H1 (cell line): ENCODE measurements at regions not wholly inside any gene's neighbourhood (a gene's known extent, or its start where the extent isn't known, plus 50 kb on each side); places are given as distances from the start of the nearest gene placed in this dataset.

Experiments
- CTCF ChIA-PET: fragments of 300-600 bp; sonication (Branson Sonifier 250); formaldehyde crosslinking; loops from one replicate; lab custom pipeline; 2021; ENCODE audit not compliant: partially characterized antibody; lab: Charles Lee
- POLR2A ChIA-PET: fragments of 300-600 bp; sonication (Branson Sonifier 250); formaldehyde crosslinking; loops from one replicate; lab custom pipeline; 2021; ENCODE audit warnings: inconsistent platforms; ENCODE audit not compliant: partially characterized antibody; lab: Charles Lee
- DNase-seq, 2 experiments: peaks; one replicate each; pipeline versions ENCODE4 v3.0.0 to v3.0.0-alpha.2; 2010 to 2022; ENCODE audit warnings: low spot score in 2 of 2, low read depth in 1 of 2, mixed read lengths in 1 of 2
- FAIRE-seq: peaks from 2 replicates; lab custom pipeline; 2011; peaks lifted over from hg19 to GRCh38; lab: Jason Lieb, UNC
- H2AFZ ChIP-seq: 2 replicates; pipeline ENCODE4 v1.8.1; 2012; ENCODE audit warnings: low read length, inconsistent platforms
- H2AK5ac ChIP-seq: 2 replicates; pipeline ENCODE4 v1.6.1; 2013; ENCODE audit warnings: low read depth, low read length
- H2BK120ac ChIP-seq: replicated peaks from 2 replicates; pipeline ENCODE3; 2013; ENCODE audit warnings: low read depth, low read length, inconsistent platforms
- H2BK12ac ChIP-seq: 2 replicates; pipeline ENCODE4 v1.6.1; 2013; ENCODE audit warnings: low read depth, low read length
- H2BK15ac ChIP-seq: 2 replicates; pipeline ENCODE4 v1.6.1; 2013; ENCODE audit warnings: low read length
- H2BK20ac ChIP-seq: 2 replicates; pipeline ENCODE4 v1.6.1; 2013; ENCODE audit warnings: low read length
- H2BK5ac ChIP-seq: 2 replicates; pipeline ENCODE4 v1.6.1; 2013; ENCODE audit warnings: low read depth, low read length
- H3K14ac ChIP-seq: 2 replicates; pipeline ENCODE4 v1.6.1; 2013; ENCODE audit warnings: inconsistent platforms; ENCODE audit not compliant: insufficient read length
- H3K18ac ChIP-seq: 2 replicates; pipeline ENCODE4 v1.6.1; 2013; ENCODE audit warnings: low read length; ENCODE audit errors: extremely low read depth
- H3K23ac ChIP-seq: 2 replicates; pipeline ENCODE4 v1.6.1; 2013; ENCODE audit warnings: inconsistent platforms; ENCODE audit not compliant: insufficient read length
- H3K23me2 ChIP-seq: 2 replicates; pipeline ENCODE4 v1.6.1; 2013; ENCODE audit warnings: low read depth, low read length
- H3K27ac ChIP-seq: 2 replicates; pipeline ENCODE4 v1.6.1; 2011; ENCODE audit warnings: low read depth, low read length, inconsistent platforms
- H3K27me3 ChIP-seq, 4 experiments: replicated peaks in 1 of 4; 1 replicate in 1 of 4; 2 replicates in 3 of 4; pipeline versions ENCODE4 v1.6.1 to v1.8.1; 2011 to 2013; ENCODE audit warnings: low read length in 3 of 4, mild to moderate bottlenecking in 3 of 4, inconsistent platforms in 2 of 4, mixed read lengths in 2 of 4, moderate library complexity in 1 of 4; ENCODE audit not compliant: control insufficient read depth in 3 of 4, insufficient read depth in 3 of 4; ENCODE audit errors: extremely low read depth in 1 of 4
- H3K36me3 ChIP-seq, 4 experiments: 2 replicates each; pipeline versions ENCODE4 v1.6.1 to v1.8.1; 2011 to 2013; ENCODE audit warnings: mild to moderate bottlenecking in 4 of 4, low read length in 3 of 4, moderate library complexity in 2 of 4, control low read depth in 1 of 4, inconsistent platforms in 1 of 4; ENCODE audit not compliant: insufficient read depth in 4 of 4, control insufficient read depth in 2 of 4
- H3K4ac ChIP-seq: replicated peaks from 2 replicates; pipeline ENCODE3; 2013; ENCODE audit warnings: low read length, low read depth, mixed read lengths, inconsistent platforms; ENCODE audit not compliant: insufficient read length
- H3K4me1 ChIP-seq, 4 experiments: replicated peaks in 1 of 4; 1 replicate in 1 of 4; 2 replicates in 3 of 4; pipeline versions ENCODE4 v1.6.1 to v1.8.1; 2011 to 2013; ENCODE audit warnings: low read length in 3 of 4, inconsistent platforms in 2 of 4, mixed read lengths in 1 of 4; ENCODE audit not compliant: insufficient read depth in 4 of 4, control insufficient read depth in 3 of 4
- H3K4me2 ChIP-seq, 2 experiments: 2 replicates each; pipeline versions ENCODE4 v1.6.1 to v1.8.1; 2011 to 2013; ENCODE audit warnings: low read depth in 2 of 2, low read length in 2 of 2, control low read depth in 1 of 2, inconsistent platforms in 1 of 2, mild to moderate bottlenecking in 1 of 2; ENCODE audit not compliant: insufficient read depth in 1 of 2
- H3K4me3 ChIP-seq, 4 experiments: fragments of 200-600, 300-600 bp in 1 of 4; sonication (generic), shearing (Covaris generic), sonication (Bioruptor Twin) in 1 of 4; 2 replicates each; pipeline versions ENCODE4 v1.5.1 to v1.8.1; 2011 to 2016; ENCODE audit warnings: low read length in 4 of 4, low read depth in 3 of 4, control low read depth in 2 of 4, inconsistent platforms in 2 of 4, mild to moderate bottlenecking in 2 of 4, mixed read lengths in 1 of 4, moderate library complexity in 1 of 4; ENCODE audit not compliant: insufficient read depth in 2 of 4; ENCODE audit errors: extremely low read depth in 1 of 4
- H3K56ac ChIP-seq: replicated peaks from 2 replicates; pipeline ENCODE3; 2013; ENCODE audit warnings: low read depth, mild to moderate bottlenecking, mixed read lengths, low read length, inconsistent platforms; ENCODE audit not compliant: insufficient read length
- H3K79me1 ChIP-seq: 2 replicates; pipeline ENCODE4 v1.6.1; 2013; ENCODE audit warnings: low read depth, low read length, control low read depth
- H3K79me2 ChIP-seq, 2 experiments: 2 replicates each; pipeline versions ENCODE4 v1.6.1 to v1.8.1; 2012 to 2013; ENCODE audit warnings: low read length in 2 of 2, mild to moderate bottlenecking in 2 of 2, inconsistent platforms in 1 of 2; ENCODE audit not compliant: insufficient read depth in 2 of 2, control insufficient read depth in 1 of 2
- H3K9ac ChIP-seq, 4 experiments: replicated peaks in 1 of 4; 1 replicate in 1 of 4; 2 replicates in 3 of 4; pipeline versions ENCODE4 v1.6.1 to v1.8.1; 2011 to 2013; ENCODE audit warnings: low read depth in 3 of 4, low read length in 3 of 4, control low read depth in 2 of 4, mild to moderate bottlenecking in 2 of 4, moderate library complexity in 2 of 4, inconsistent platforms in 1 of 4; ENCODE audit errors: extremely low read depth in 1 of 4
- H3K9me3 ChIP-seq, 2 experiments: 2 replicates each; pipeline versions ENCODE4 v1.6.1 to v1.8.1; 2012 to 2013; ENCODE audit warnings: mild to moderate bottlenecking in 2 of 2, moderate library complexity in 2 of 2, control low read depth in 1 of 2, inconsistent platforms in 1 of 2, low read depth in 1 of 2, low read length in 1 of 2, mixed read lengths in 1 of 2; ENCODE audit not compliant: insufficient read depth in 2 of 2
- H4K20me1 ChIP-seq, 2 experiments: replicated peaks in 1 of 2; 2 replicates each; pipeline versions ENCODE3 to v1.8.1; 2011 to 2013; ENCODE audit warnings: inconsistent platforms in 2 of 2, low read length in 2 of 2, mild to moderate bottlenecking in 1 of 2; ENCODE audit not compliant: insufficient read depth in 2 of 2, control insufficient read depth in 1 of 2
- H4K5ac ChIP-seq: 2 replicates; pipeline ENCODE4 v1.6.1; 2013; ENCODE audit warnings: low read length, low read depth, mixed read lengths, inconsistent platforms; ENCODE audit not compliant: insufficient read length
- H4K8ac ChIP-seq: 2 replicates; pipeline ENCODE4 v1.8.0; 2013; ENCODE audit warnings: mild to moderate bottlenecking, moderate library complexity, low read length, inconsistent platforms; ENCODE audit not compliant: insufficient read depth; ENCODE audit errors: extremely low read depth
- H4K91ac ChIP-seq: replicated peaks from 2 replicates; pipeline ENCODE3; 2013; ENCODE audit warnings: low read length, mixed read lengths, inconsistent platforms; ENCODE audit not compliant: insufficient read length
- CBX8 ChIP-seq: fragments of 300-800, 300-1000 bp; sonication (generic); IDR thresholded peaks from 2 replicates; pipeline ENCODE4 v1.7.1; 2016; ENCODE audit warnings: low read depth, low read length, borderline replicate concordance
- CEBPB ChIP-seq: IDR thresholded peaks from 2 replicates; pipeline ENCODE4 v1.6.1; 2012; ENCODE audit warnings: low read depth, low read length
- EGR1 ChIP-seq: IDR thresholded peaks from 2 replicates; pipeline ENCODE4 v1.6.1; 2011; ENCODE audit warnings: low read depth, low read length, borderline replicate concordance
- HDAC6 ChIP-seq: IDR thresholded peaks from one replicate; pipeline ENCODE4 v1.7.1; 2012; ENCODE audit warnings: low read depth, mild to moderate bottlenecking, inconsistent platforms, low read length, moderate library complexity
- NANOG ChIP-seq: IDR thresholded peaks from 2 replicates; pipeline ENCODE4 v1.6.1; 2011; ENCODE audit warnings: low read length, low read depth, mild to moderate bottlenecking, inconsistent platforms; ENCODE audit not compliant: insufficient read depth, poor library complexity, severe bottlenecking
- POLR2A ChIP-seq, 2 experiments: IDR thresholded peaks; 1 replicate in 1 of 2; 2 replicates in 1 of 2; pipeline ENCODE4 v1.6.1; 2011; ENCODE audit warnings: low read depth in 2 of 2, low read length in 2 of 2, mild to moderate bottlenecking in 2 of 2; ENCODE audit errors: control extremely low read depth in 1 of 2
- RNF2 ChIP-seq: fragments of 200-900, 300-1000 bp; sonication (generic); IDR thresholded peaks from 2 replicates; pipeline ENCODE4 v1.7.1; 2016; ENCODE audit warnings: borderline replicate concordance, low read depth, mild to moderate bottlenecking, antibody characterized with exemption, low read length; ENCODE audit not compliant: poor library complexity, severe bottlenecking; ENCODE audit errors: missing control alignments
- SUZ12 ChIP-seq: fragments of 200-600 bp; sonication (generic); IDR thresholded peaks from 2 replicates; pipeline ENCODE4 v1.6.1; 2012; ENCODE audit warnings: mild to moderate bottlenecking, inconsistent platforms, low read length, moderate library complexity, mixed read lengths
- WGBS, 2 experiments: shearing (Covaris generic) in 1 of 2; methylation state at CpG; one replicate each; pipeline versions ENCODE4 v1.1.6 to v1.1.7; 2013 to 2015; ENCODE audit warnings: low lambda C conversion rate in 2 of 2, mixed read lengths in 2 of 2, inconsistent platforms in 1 of 2, low coverage in 1 of 2, missing lambda C conversion rate in 1 of 2; ENCODE audit not compliant: insufficient replicate concordance in 2 of 2, insufficient coverage in 1 of 2, insufficient read length in 1 of 2; ENCODE audit errors: extremely low coverage in 1 of 2, missing lambda C conversion rate in 1 of 2; 5-methylcytosine and 5-hydroxymethylcytosine counted together
- TF ChIP-seq, protein P1 (sequence below), 3 experiments: IDR thresholded peaks; 1 replicate in 2 of 3; 2 replicates in 1 of 3; pipeline versions ENCODE4 v1.5.1 to v1.6.1; 2011; ENCODE audit warnings: low read length in 3 of 3, mild to moderate bottlenecking in 3 of 3, inconsistent platforms in 2 of 3, low read depth in 1 of 3, moderate library complexity in 1 of 3; ENCODE audit not compliant: insufficient read depth in 1 of 3; ENCODE audit errors: control extremely low read depth in 1 of 3
- TF ChIP-seq, protein P2 (sequence below): IDR thresholded peaks from 2 replicates; pipeline ENCODE4 v1.6.1; 2012; ENCODE audit warnings: inconsistent platforms
- TF ChIP-seq, protein P3 (sequence below): IDR thresholded peaks from 2 replicates; pipeline ENCODE4 v1.6.1; 2012; ENCODE audit warnings: inconsistent platforms

DNA sequence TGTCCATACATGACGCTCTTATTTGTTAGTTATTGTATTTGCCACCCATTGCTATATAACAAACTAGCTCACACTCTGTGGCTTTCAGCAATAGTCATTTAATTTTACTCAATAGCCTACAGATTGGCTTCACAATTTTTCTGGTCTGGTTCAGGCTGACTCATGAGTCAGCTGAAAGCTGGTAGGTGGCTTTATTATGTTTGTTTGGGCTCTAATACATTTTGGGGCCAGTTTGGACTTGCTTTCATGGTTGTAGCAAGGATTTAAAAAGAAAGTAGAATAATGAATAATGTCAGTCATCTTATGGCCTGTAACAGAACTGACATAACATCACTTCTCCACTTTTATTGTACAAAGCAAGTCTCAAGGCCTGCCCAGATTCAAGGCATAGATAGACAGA lies 338.7 kb downstream of the LRRIQ3 start:
- no peak overlapping the region for H3K56ac ChIP-seq
- ChIA-PET CTCF (no interaction called here), POLR2A (no interaction called here)
- H3K23ac ChIP-seq = no peak overlapping the region
- no peak overlapping the region for H2BK120ac ChIP-seq
- no peak overlapping the region for H4K5ac ChIP-seq
- no peaks in the 10 kb centered on the region for H3K79me1 ChIP-seq
- H3K27ac ChIP-seq = no peak overlapping the region
- no peak overlapping the region for H2BK15ac ChIP-seq
- no peaks in the 10 kb centered on the region for H3K9me3 ChIP-seq
- H3K4me3 ChIP-seq = no peak overlapping the region
- H3K27me3 ChIP-seq = no peaks in the 10 kb centered on the region
- DNase-seq (no peak), FAIRE-seq (no peak)
- H3K4me1 ChIP-seq = no peaks in the 10 kb centered on the region
- no peak overlapping the region for H2AK5ac ChIP-seq
- no peak overlapping the region for H3K9ac ChIP-seq
- H4K91ac ChIP-seq = no peak overlapping the region
- 100% methylated on average over 1 of the region's 1 CpG; no CpG with 5 or more reads in 1 of the 2 experiments for WGBS, 2 experiments
- no peaks in the 10 kb centered on the region for H3K36me3 ChIP-seq
- no peak overlapping the region for H4K8ac ChIP-seq
- H2AFZ ChIP-seq = no peak overlapping the region
- no peak overlapping the region for H3K4ac ChIP-seq
- H2BK5ac ChIP-seq = no peak overlapping the region
- no peaks in the 10 kb centered on the region for H3K23me2 ChIP-seq
- no peak overlapping the region for H3K18ac ChIP-seq
- H3K79me2 ChIP-seq = no peaks in the 10 kb centered on the region
- H4K20me1 ChIP-seq = no peaks in the 10 kb centered on the region
- no peak overlapping the region for H3K4me2 ChIP-seq
- no peak overlapping the region for H2BK12ac ChIP-seq
- H2BK20ac ChIP-seq = no peak overlapping the region
- no peak overlapping the region for H3K14ac ChIP-seq
- TF ChIP-seq CBX8 (no peak), SUZ12 (no peak), HDAC6 (no peak), EGR1 (no peak), NANOG (no peak), RNF2 (no peak), POLR2A (IDR thresholded peaks at IDR 0.05; ENCODE audit: control extremely low read depth in 1 of 2, low read depth in 2 of 2, low read length in 2 of 2) (no peak), CEBPB (no peak)
- TF ChIP-seq, protein P1, sequence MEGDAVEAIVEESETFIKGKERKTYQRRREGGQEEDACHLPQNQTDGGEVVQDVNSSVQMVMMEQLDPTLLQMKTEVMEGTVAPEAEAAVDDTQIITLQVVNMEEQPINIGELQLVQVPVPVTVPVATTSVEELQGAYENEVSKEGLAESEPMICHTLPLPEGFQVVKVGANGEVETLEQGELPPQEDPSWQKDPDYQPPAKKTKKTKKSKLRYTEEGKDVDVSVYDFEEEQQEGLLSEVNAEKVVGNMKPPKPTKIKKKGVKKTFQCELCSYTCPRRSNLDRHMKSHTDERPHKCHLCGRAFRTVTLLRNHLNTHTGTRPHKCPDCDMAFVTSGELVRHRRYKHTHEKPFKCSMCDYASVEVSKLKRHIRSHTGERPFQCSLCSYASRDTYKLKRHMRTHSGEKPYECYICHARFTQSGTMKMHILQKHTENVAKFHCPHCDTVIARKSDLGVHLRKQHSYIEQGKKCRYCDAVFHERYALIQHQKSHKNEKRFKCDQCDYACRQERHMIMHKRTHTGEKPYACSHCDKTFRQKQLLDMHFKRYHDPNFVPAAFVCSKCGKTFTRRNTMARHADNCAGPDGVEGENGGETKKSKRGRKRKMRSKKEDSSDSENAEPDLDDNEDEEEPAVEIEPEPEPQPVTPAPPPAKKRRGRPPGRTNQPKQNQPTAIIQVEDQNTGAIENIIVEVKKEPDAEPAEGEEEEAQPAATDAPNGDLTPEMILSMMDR (IDR thresholded peaks at IDR 0.05; ENCODE audit: control extremely low read depth in 1 of 3, insufficient read depth in 1 of 3, low read depth in 1 of 3, low read length in 3 of 3) = no peak
- TF ChIP-seq, protein P2, sequence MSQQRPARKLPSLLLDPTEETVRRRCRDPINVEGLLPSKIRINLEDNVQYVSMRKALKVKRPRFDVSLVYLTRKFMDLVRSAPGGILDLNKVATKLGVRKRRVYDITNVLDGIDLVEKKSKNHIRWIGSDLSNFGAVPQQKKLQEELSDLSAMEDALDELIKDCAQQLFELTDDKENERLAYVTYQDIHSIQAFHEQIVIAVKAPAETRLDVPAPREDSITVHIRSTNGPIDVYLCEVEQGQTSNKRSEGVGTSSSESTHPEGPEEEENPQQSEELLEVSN = no peak
- TF ChIP-seq, protein P3, sequence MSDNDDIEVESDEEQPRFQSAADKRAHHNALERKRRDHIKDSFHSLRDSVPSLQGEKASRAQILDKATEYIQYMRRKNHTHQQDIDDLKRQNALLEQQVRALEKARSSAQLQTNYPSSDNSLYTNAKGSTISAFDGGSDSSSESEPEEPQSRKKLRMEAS = no peak
